Skeletal muscle satellite cell (primary cell): ENCODE measurements at regions not wholly inside any gene's neighbourhood (a gene's known extent, or its start where the extent isn't known, plus 50 kb on each side); places are given as distances from the start of the nearest gene placed in this dataset.

Experiments used
- H3K27me3 ChIP-seq: 2 replicates; pipeline ENCODE4 v1.7.0; 2013; ENCODE audit warnings: low read length; ENCODE audit not compliant: control insufficient read depth, insufficient read depth
- H3K36me3 ChIP-seq: 2 replicates; pipeline ENCODE4 v1.7.0; 2013; ENCODE audit warnings: mild to moderate bottlenecking, control low read depth, low read length; ENCODE audit not compliant: insufficient read depth
- H3K4me1 ChIP-seq: 2 replicates; pipeline ENCODE4 v1.7.0; 2013; ENCODE audit warnings: low read length; ENCODE audit not compliant: control insufficient read depth, insufficient read depth
- H3K4me2 ChIP-seq: 2 replicates; pipeline ENCODE4 v1.7.0; 2013; ENCODE audit warnings: mild to moderate bottlenecking, low read length
- H3K4me3 ChIP-seq: 2 replicates; pipeline ENCODE4 v1.7.0; 2013; ENCODE audit warnings: low read length
- H3K9ac ChIP-seq: 2 replicates; pipeline ENCODE4 v1.7.0; 2013; ENCODE audit warnings: mild to moderate bottlenecking, low read depth, low read length, moderate library complexity
- H3K9me3 ChIP-seq: replicated peaks from 2 replicates; pipeline ENCODE4 v1.7.0; 2013; ENCODE audit warnings: mild to moderate bottlenecking, control low read depth, low read length

DNA sequence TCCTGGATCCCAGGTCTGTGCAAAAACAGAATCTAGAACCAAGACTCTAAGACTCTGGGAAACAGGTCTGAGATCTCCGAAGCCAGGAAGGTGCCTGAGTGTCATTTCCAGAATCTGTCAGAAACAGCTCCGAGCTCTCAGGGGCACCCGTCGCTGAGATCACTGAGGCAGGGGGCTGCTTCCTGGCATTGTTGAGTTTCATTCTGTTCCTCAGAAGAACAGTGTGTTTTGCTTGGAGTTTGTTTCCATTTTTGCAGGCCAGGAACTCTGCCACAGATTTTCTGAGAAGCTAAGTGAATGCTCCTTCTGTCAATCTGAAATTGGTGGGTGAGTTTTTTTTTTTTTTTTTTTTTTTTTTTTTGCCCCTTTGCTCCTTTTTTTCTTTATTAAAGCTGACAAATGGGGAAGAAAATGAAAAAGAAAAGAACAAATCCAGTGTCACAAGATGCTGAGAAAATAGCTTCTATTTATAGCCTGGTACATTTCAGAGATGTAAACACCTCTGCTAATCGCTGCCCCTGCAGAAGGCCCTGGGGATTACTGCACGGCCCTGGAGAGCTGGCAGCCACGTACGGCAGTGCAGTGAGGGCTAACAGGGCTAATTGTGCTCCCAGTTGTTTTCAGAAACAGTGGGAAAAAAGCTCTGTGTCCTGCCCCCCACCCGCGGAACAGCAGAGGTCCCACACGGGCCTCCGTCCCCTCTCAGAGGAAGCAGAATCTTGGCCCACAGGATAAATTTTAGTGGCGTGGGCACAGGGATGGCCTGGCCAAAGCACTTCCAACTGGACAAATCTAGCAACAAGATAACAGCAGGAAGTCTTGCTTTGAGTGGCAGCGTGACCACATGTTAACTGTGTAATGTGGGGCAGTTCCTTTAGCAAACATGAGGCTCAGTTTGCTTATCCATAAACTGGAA is 237.6 kb upstream of the IRS2 start:
- no peaks in the 10 kb centered on the region for H3K36me3 ChIP-seq
- no peak overlapping the region for H3K4me3 ChIP-seq
- peak overlapping the region; percentile 47 for H3K4me2 ChIP-seq
- H3K4me1 ChIP-seq = peaks cover 23% of the 10 kb centered on the region
- H3K27me3 ChIP-seq = no peaks in the 10 kb centered on the region
- H3K9me3 ChIP-seq = no peaks in the 10 kb centered on the region
- H3K9ac ChIP-seq = peak overlapping the region; percentile 55

DNA sequence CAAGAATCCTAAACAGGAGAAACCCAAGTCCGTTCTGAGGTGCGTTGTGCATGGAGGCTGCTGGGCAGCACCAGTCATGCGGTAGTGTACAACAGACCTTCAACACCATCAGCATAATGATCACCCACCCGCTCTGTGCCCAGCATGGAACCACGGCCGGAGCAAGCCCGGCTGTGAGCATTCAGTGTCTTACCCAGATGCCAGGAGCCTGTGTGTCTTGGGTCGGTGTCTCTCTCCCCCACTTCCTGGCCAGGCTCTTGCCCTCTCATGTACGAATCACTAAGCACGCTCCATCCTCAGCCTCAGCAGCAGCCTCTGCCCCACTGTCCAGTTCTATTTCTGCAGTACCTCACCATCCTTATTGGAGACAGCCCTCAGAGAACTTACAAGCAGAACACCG is 231.6 kb upstream of the IRS2 start:
- Histone ChIP-seq H3K4me3 (peak overlapping the region; percentile 2), H3K9me3 (no peaks in the 10 kb centered on the region), H3K36me3 (no peaks in the 10 kb centered on the region), H3K9ac (peak overlapping the region; percentile 66), H3K4me2 (peak overlapping the region; percentile 51), H3K27me3 (no peaks in the 10 kb centered on the region), H3K4me1 (peaks cover 54% of the 10 kb centered on the region)

DNA sequence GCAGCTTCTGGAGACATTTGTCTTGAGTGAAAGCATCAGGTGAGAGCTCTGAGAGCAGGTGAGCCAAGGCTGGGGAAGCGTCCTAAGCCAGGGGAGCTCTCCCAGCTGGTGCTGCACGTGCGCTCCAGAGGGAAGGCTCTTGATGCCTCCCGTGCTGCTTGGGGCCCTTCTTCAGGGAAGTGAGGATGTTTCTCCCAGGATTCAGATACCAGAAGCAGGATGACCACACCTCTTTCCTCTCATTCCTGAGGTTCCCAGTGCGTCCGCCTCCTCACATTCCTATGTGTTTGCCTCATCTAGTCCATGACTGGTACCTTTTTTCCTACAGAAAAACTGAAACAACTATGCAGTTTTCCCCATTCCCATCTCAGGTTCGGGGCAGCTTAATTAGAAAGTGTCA is 231.0 kb upstream of the IRS2 start:
- Histone ChIP-seq H3K27me3 (no peaks in the 10 kb centered on the region), H3K4me1 (peaks cover 60% of the 10 kb centered on the region), H3K4me2 (peak overlapping the region; percentile 51), H3K9ac (peak overlapping the region; percentile 71), H3K36me3 (no peaks in the 10 kb centered on the region), H3K9me3 (no peaks in the 10 kb centered on the region), H3K4me3 (peak overlapping the region; percentile 17)

DNA sequence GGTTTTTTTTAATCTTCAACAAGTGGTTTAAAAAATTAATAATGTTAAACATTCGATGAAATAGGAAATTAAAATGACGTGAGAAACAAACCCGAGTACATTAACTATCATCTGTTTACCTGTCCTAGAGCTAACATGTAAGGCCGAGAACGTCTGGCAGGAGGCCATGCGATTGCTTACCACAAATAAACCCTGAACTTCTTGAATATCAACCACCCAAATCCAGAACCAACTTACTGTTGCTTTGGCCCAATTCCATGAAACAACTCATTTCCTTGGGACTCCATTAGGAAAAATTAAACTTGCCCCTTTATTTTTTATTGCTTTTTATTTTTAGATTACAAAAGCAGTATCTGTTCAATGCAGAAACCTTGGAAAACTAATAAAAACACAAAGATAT is 228.9 kb upstream of the IRS2 start:
- Histone ChIP-seq H3K9ac (peak overlapping the region; percentile 71), H3K36me3 (no peaks in the 10 kb centered on the region), H3K9me3 (no peaks in the 10 kb centered on the region), H3K4me3 (no peak overlapping the region), H3K4me1 (peaks cover 78% of the 10 kb centered on the region), H3K27me3 (no peaks in the 10 kb centered on the region), H3K4me2 (peak overlapping the region; percentile 39)

DNA sequence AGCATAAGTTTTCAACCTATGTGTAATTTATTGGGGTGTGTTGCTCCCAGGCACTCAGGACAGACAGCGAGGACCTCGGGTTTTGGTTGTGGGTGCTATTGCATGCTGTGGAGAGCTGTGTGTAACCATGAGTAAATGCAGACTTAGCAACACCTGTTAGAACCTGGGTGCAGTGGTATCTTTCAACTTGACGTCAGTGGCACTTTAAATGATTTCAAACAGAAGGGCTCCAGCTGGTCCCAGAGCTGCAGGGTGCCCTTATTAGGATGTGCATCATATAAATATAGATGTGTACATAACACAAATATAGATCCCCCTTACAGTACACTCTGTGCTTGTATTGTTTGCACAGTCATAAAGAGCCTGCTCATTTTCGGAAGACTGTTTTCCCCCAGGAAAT is 228.3 kb upstream of the IRS2 start:
- Histone ChIP-seq H3K9ac (peak overlapping the region; percentile 71), H3K4me2 (peak overlapping the region; percentile 39), H3K27me3 (no peaks in the 10 kb centered on the region), H3K9me3 (no peaks in the 10 kb centered on the region), H3K36me3 (no peaks in the 10 kb centered on the region), H3K4me1 (peaks cover 81% of the 10 kb centered on the region), H3K4me3 (no peak overlapping the region)

DNA sequence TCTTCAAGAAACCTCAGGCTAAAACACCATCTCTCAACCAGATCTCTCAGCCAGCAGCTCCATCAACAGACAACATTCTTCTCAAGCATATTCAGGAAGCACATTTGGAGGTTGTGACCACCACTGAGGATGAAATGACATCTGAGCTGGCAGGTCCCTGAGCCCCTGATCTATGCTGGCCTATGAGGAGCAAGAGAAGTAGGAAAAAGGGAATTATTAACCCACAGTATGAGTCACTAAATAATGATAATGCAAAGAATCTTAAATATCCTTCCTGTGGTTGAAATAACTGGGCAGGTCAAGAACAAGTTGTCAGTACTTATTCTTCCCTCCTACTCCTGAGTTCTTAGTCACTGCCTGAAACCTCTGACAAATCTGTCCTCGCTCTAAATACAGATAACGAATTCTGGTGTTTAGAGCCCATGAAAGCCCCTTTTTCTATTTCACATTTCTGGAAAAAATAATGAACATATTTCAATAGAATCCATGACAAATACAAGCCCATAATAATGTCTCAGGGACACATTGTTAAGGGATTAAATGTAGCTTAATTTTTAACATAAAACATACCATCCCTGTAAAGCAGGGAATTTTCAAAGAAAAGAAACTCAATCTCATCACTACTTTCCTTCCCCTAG is 225.8 kb upstream of the IRS2 start:
- peak overlapping the region; percentile 84 for H3K9ac ChIP-seq
- H3K9me3 ChIP-seq = no peaks in the 10 kb centered on the region
- no peaks in the 10 kb centered on the region for H3K36me3 ChIP-seq
- H3K4me3 ChIP-seq = peak overlapping the region; percentile 0
- H3K4me1 ChIP-seq = peaks cover 71% of the 10 kb centered on the region
- peak overlapping the region; percentile 58 for H3K4me2 ChIP-seq
- H3K27me3 ChIP-seq = no peaks in the 10 kb centered on the region

DNA sequence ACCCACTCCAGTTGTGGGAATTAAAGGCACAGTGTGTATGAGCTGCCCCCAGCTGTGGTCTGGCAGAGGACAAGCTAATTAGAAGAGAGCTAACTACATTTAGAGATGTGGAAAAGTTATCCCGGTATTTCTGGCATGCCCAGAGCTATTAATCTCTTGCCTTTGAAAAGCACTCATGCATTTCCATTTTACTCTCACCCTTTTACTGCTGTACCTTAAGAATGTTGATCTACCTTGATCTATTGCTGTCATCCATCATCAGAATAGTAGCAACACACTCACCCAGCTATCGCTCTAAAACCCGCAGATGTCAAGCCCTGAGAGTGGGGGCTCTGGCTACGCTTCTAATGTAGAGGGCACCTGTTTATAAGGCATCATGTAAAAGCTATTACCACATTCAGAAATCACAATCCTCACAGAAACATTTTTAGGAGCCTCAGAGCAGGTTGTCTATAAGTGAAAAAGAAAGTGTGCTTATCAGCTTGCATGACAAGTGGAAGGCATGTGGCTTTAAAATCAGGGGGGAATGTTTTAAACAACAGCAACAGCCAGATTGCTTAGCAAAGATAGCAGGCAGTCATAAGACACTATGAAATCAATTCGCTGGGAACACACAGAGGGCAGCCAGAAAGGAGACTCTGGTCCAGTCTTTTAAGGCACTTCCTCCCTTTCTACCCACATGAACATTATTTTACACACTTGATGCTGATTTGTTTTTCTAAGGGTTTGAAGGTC is 224.2 kb upstream of the IRS2 start:
- H3K4me2 ChIP-seq = peak overlapping the region; percentile 2
- H3K4me1 ChIP-seq = peaks cover 66% of the 10 kb centered on the region
- H3K27me3 ChIP-seq = no peaks in the 10 kb centered on the region

DNA sequence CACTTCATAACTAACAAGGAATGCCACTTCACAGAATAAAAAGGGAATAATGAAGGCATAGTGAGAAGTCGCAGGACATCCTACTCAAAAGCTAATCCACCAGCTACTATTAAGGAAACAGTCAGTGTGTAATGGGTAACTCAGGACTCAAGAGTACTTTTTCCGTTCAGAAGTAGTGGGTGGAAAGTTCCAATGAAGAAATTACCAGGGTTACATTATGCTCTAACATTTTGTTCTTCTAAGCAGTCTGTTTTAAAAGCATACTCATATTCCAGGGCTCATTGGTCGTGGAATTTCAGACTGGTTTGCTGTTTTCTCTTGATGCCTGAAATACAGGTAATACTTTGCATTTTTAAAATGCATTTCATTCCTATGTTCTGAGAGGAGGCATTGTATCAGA is 222.4 kb upstream of the IRS2 start:
- no peak overlapping the region for H3K9ac ChIP-seq
- H3K4me1 ChIP-seq = peaks cover 55% of the 10 kb centered on the region
- H3K4me2 ChIP-seq = no peak overlapping the region
- H3K4me3 ChIP-seq = no peak overlapping the region
- no peaks in the 10 kb centered on the region for H3K9me3 ChIP-seq
- H3K27me3 ChIP-seq = no peaks in the 10 kb centered on the region
- no peaks in the 10 kb centered on the region for H3K36me3 ChIP-seq

More for the DNA sequence above, 224.2 kb upstream of the IRS2 start:
- Histone ChIP-seq H3K9ac (peak overlapping the region; percentile 71), H3K4me3 (no peak overlapping the region), H3K36me3 (no peaks in the 10 kb centered on the region), H3K9me3 (no peaks in the 10 kb centered on the region)

DNA sequence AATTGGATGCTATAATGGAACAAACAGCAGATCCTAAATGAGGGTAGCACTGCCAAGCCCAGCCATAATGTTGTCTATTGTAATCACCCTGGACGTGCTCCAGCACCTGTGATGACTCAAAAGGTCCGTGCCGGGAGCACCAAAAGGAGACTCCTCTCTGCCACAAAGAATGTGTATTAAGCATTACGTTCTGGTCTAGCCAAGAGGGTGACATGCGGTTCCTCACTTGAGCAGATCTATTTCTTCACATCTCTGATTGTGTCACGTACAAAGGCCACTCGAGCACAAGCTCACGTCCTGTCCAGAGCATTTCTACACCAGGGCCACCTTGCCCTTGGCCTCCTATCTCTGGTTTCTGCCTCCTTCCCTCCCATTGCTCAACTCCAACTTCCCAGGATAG is 219.9 kb upstream of the IRS2 start:
- Histone ChIP-seq H3K4me1 (peaks cover 49% of the 10 kb centered on the region), H3K27me3 (no peaks in the 10 kb centered on the region), H3K9me3 (no peaks in the 10 kb centered on the region)

DNA sequence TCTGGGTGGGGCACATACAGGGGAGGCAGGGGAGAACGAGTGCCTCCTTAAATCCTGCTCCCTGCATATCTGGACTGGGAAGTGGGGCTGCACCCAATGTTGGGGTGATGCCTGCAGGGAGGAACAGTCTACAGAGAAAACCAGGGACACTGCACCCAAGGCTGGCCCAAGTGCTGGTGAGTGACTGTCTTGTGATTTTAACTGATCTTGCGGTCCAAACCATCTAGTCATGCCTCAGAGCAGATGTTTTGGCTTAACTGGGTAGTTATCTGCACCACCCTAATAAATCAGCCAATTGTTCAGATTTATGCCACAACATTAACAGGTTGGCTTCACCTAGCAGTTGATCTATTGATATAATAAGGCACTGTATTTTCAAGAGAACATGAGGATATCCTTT is 219.2 kb upstream of the IRS2 start:
- Histone ChIP-seq H3K4me2 (no peak overlapping the region), H3K9me3 (no peaks in the 10 kb centered on the region), H3K36me3 (no peaks in the 10 kb centered on the region), H3K9ac (no peak overlapping the region), H3K4me1 (peaks cover 49% of the 10 kb centered on the region), H3K27me3 (no peaks in the 10 kb centered on the region), H3K4me3 (no peak overlapping the region)

More for the DNA sequence above, 219.9 kb upstream of the IRS2 start:
- H3K36me3 ChIP-seq = no peaks in the 10 kb centered on the region
- H3K4me3 ChIP-seq = no peak overlapping the region
- peak overlapping the region; percentile 7 for H3K4me2 ChIP-seq
- H3K9ac ChIP-seq = no peak overlapping the region

DNA sequence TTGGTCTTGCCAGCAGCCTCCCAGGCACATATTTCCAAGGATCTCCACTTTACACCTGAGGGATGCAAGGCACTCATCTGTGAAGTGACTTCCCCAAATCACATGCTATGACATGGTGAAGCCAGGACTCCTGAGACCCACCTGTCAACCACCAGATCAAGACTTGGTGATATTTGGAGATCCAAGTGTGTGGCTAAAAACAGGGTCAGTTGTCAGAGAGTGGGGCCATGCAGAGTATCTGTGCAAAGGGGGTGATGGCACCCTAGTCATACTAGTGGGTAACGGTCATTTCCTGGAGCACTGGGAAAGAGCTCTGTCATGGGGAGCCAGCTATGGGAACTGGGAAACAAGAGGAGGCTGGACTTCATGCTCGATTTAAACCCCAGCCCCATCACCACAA is 218.4 kb upstream of the IRS2 start:
- H3K9me3 ChIP-seq = no peaks in the 10 kb centered on the region
- H3K9ac ChIP-seq = no peak overlapping the region

More for the DNA sequence above, 218.4 kb upstream of the IRS2 start:
- no peak overlapping the region for H3K4me3 ChIP-seq
- H3K4me2 ChIP-seq = no peak overlapping the region
- H3K4me1 ChIP-seq = peaks cover 44% of the 10 kb centered on the region
- no peaks in the 10 kb centered on the region for H3K36me3 ChIP-seq
- no peaks in the 10 kb centered on the region for H3K27me3 ChIP-seq
